ENCODE measurements at regions not wholly inside any gene's neighbourhood (a gene's known extent, or its start where the extent isn't known, plus 50 kb on each side); places are given as distances from the start of the nearest gene placed in this dataset. TPM values are rescaled to one million over a fixed set of nuclear protein-coding genes. Genes with fewer than 3 reads are reported as not detected.

- no peak for TF ChIP-seq CTCF (IDR thresholded peaks at IDR 0.05; ENCODE audit: extremely low read depth, low read depth, low read length)
Measured at GRCh38 chr12:45674181-45674977, 55.1 kb upstream of the ARID2 start.

GRCh38 chr12:45675534-45675933 is 54.0 kb upstream of the ARID2 start:
- Histone ChIP-seq H3K27me3 (ENCODE audit: insufficient read depth, low read length) (no peaks in the 10 kb centered on the region), H3K4me2 (ENCODE audit: insufficient read depth, low read length) (no peak overlapping the region), H3K9me3 (ENCODE audit: low read depth, low read length) (no peaks in the 10 kb centered on the region), H3K36me3 (ENCODE audit: insufficient read depth, low read length) (no peaks in the 10 kb centered on the region), H3K4me3 (ENCODE audit: insufficient read depth, low read length) (no peak overlapping the region), H3K27ac (ENCODE audit: low read depth, low read length) (no peak overlapping the region), H2AFZ (ENCODE audit: low read length) (no peak overlapping the region), H3K79me2 (ENCODE audit: insufficient read depth, low read length) (no peaks in the 10 kb centered on the region), H4K20me1 (ENCODE audit: insufficient read depth, low read length) (no peaks in the 10 kb centered on the region), H3K4me1 (ENCODE audit: insufficient read depth, low read length) (peaks cover 14% of the 10 kb centered on the region)
- TF ChIP-seq CTCF (IDR thresholded peaks at IDR 0.05; ENCODE audit: extremely low read depth, low read depth, low read length) = no peak
- DNase-seq (ENCODE audit: insufficient read length, low spot score, missing footprints) = no peak

More at GRCh38 chr12:45674181-45674977, 55.1 kb upstream of the ARID2 start:
- Histone ChIP-seq H3K36me3 (ENCODE audit: insufficient read depth, low read length) (no peaks in the 10 kb centered on the region), H3K4me3 (ENCODE audit: insufficient read depth, low read length) (no peak overlapping the region), H3K4me2 (ENCODE audit: insufficient read depth, low read length) (peak overlapping the region; percentile 9), H3K9me3 (ENCODE audit: low read depth, low read length) (no peaks in the 10 kb centered on the region), H2AFZ (ENCODE audit: low read length) (no peak overlapping the region), H3K79me2 (ENCODE audit: insufficient read depth, low read length) (no peaks in the 10 kb centered on the region), H3K27me3 (ENCODE audit: insufficient read depth, low read length) (no peaks in the 10 kb centered on the region), H3K4me1 (ENCODE audit: insufficient read depth, low read length) (peaks cover 14% of the 10 kb centered on the region), H3K27ac (ENCODE audit: low read depth, low read length) (no peak overlapping the region), H4K20me1 (ENCODE audit: insufficient read depth, low read length) (no peaks in the 10 kb centered on the region)
- DNase-seq (ENCODE audit: insufficient read length, low spot score, missing footprints) = peak; percentile 57

Small RNAs in the stretch of these regions (small RNA-seq; reads per million reads assigned to genes)
- not detected for gene RF00026
